ENCODE measurements at regions not wholly inside any gene's neighbourhood (a gene's known extent, or its start where the extent isn't known, plus 50 kb on each side); places are given as distances from the start of the nearest gene placed in this dataset.
"Not testable (repeated sequence)": the region's sequence is repeated elsewhere in the genome, so short reads cannot be mapped to it uniquely, and the experiment has no call there.

DNA sequence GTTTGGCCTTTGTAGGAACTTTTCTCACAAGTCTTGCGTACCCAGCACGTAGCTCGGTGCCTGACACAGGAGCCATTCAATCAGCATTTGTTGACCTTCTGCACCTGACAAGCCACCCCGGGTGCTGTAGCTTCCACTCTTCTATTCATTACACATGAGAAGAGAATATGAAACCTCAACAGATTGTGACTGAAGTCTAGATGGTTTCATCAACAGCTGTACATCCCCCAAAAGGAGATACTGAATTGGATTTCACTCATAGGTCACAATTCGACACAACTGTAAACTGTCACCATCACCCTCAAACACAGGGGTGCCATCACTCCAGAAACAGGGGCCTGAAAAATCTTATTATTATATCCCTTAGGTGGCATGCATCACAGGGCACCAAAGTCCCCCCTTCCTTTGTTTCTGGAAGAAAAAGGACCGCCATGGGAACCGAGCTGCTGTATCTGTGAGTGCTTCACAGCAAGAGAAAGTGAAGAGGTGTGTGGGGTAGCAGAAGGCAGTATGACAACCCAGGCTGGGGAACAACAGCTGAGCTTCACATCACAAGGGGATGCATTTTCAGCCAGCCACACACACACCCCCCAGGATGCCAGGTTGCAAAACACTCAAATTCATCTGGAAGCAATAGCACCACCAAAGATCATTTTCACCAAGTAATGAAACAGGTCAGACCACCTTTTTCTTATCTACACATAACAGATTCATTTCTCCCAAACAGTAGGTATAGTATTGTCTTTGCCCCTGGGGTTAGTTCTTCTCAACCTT, 225.7 kb downstream of the TOMM20 start:
- no peak for DNase-seq (ENCODE audit: low spot score)

DNA sequence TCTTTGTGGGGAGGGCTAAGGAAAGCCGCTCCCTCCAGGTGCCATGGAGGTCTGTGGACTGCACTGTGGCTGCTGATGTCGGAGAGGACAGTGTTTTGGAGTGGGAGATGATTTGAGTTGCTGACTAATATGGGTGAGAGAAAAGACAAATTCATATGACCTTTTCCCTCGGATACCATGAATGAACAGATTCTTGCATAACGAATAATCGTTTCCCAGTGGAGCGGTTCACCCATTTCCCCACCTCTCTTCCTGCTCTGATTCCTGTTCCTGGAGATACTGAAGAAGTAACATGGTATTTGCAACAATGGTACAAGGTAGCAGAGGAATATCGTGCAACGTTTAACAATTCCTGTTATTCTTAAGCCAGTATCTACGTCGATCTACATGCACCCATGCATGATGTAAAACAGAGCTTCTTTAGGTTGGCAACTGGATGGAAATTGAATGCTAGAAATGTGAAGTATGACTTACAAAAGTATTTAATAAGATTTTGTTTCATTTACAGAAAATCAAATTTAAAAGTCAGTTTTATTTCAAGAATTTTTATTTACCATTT, 227.1 kb downstream of the TOMM20 start:
- peak; percentile 56 for DNase-seq (ENCODE audit: low spot score)

DNA sequence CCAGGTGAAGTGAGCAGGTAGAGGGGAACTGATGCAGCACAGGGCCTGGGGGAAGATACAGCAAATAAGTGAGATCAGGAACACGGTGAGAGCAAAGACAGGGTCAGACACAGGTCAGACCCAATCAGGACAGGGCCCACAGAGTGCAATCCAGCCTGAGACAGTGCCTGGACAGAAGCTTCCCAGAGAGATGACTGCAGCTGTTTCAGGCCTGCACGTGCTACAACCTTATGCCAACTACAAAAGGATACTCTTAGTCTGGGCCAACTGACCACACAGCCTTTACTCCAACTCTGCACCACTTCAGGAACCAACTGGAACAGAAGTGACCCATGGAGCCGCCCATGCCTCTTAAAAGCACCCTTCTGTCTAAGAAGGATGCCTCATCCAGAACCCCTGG, 228.0 kb downstream of the TOMM20 start:
- DNase-seq (ENCODE audit: low spot score), result no peak

DNA sequence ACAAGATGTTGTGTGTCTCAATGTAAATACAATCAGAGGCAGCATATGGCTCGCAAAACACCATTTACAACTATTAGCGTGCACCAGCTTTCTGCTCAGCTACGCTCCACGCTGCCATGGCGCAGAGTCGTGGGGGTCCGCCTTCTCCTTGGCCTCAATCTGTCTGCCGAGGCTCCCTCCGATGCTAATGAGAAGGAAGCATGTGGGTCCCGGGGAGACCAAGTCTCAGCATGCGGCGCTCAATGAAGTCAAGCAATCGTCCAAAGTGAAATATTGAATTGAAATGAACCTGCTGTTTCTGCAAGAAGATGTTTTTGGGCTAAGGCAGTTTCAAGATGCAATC, 228.9 kb downstream of the TOMM20 start:
- DNase-seq (ENCODE audit: low spot score), result no peak

GRCh38 chr1:234899041-234899729, 229.5 kb downstream of the TOMM20 start:
- DNase-seq (ENCODE audit: low spot score), result peak; percentile 73

DNA sequence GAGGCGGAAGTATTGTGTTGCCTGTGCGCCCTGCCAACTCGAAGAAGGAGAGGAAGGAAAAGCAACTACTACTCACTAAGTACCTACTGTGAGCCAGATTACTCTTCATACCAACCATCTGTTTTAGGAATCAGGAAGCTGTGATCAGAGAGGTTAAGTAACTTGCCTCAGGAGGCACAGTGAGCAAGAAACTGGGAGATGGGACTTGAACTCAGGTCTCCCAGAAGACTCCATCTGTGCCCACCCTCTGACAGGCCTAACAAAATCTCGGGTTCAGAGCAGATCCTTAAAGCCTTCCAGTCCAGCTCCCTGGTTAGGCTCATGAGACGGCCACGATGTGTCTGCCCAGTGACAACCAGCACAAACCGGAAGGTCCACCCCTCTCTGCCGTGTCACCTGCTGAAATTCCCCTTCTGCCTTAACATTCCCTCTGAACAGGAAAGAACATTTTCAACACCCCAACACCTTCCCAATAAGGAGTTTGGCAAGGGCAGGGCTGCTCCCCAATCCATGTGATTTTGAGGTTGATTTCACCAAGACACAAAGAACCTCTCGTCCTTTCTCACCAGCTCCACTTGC, 230.1 kb downstream of the TOMM20 start:
- DNase-seq (ENCODE audit: low spot score), result no peak

GRCh38 chr1:234897754-234898454, 230.7 kb downstream of the TOMM20 start:
- DNase-seq (ENCODE audit: low spot score), result no peak

DNA sequence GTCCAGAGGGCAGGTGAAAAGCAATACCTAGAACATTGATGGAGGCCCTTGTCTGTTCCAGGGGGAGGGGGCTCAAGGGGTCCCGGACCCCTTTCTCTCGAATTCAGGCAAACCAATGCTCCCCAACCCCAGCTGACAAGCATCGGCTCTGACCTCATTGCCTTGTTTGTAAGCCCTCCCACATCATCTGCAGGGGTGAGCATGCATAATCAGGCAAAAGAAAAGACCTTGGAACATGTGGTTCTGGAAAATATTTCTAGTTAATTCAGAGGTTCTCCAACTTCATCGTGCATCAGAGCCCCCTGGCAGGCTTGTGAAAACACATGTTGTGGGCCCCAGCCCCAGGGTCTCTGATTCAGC, 231.3 kb downstream of the TOMM20 start:
- DNase-seq (ENCODE audit: low spot score), result no peak

- DNase-seq (ENCODE audit: low spot score), result no peak
Observed at GRCh38 chr1:234896477-234897389, 231.9 kb downstream of the TOMM20 start.

DNA sequence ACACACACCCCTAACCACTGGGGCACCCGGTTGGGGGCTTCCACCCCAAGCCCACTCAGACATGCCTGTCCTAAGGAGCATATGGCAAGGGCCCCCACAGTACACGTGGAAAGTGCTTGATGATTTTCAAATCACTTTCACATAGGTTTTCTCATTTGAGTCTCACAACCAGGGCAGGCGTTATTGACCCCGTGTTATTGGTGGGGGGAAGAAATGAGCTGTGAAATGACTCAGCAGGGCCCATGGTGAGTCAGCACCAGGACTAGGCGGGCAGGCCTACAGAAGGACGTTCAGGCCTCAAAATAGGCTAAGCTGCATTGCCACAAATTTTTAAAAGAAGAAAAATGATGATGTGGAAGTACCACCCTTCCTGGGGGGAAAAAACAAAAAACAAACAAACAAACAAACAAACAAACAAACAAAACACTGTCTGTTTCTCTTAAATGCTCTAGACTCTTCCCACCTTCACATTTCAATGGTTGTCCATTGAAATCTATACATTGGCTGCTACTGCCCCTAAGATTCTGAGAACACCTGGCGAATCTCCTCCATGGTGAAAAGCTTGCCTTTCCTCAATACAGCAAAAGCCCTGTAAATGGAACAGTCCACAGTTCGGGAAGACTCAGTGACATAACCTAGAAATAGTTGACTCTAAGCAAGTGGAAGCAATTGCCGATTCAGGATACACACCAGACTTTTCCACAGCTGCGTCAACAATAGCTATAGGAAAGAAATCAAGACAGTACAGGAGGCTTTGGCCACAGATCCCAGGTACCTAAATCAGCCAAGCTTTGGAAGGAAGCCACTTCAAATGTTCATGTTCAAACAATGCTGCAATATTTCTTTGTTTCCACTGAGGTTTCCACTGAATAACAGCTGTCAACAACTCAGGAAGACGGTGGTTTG, 234.7 kb downstream of the TOMM20 start:
- DNase-seq (ENCODE audit: low spot score), result no peak

- DNase-seq (ENCODE audit: low spot score), result no peak
Observed at GRCh38 chr1:234893359-234893724, 235.3 kb downstream of the TOMM20 start.

- no peak for DNase-seq (ENCODE audit: low spot score)
Observed at GRCh38 chr1:234892642-234893041, 236.0 kb downstream of the TOMM20 start.

DNA sequence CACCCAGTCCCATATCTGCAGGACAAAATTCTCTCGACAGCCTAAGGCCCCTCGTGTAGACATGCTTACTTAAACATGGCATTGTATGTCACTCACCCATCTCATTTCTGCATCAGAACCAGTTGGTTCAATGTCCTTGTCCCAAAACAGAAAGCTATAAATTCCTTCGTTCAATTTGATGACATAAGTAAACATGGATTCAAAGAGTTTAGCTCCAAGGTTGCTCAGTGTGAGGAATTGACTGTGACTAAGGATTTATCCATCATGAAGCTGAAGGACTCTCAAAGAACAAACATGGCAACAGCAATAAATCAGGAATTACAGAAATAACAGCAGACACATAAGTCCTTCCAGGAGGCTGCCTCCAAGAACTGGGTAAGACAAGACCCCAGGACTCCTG, 237.2 kb downstream of the TOMM20 start:
- no peak for DNase-seq (ENCODE audit: low spot score)

DNA sequence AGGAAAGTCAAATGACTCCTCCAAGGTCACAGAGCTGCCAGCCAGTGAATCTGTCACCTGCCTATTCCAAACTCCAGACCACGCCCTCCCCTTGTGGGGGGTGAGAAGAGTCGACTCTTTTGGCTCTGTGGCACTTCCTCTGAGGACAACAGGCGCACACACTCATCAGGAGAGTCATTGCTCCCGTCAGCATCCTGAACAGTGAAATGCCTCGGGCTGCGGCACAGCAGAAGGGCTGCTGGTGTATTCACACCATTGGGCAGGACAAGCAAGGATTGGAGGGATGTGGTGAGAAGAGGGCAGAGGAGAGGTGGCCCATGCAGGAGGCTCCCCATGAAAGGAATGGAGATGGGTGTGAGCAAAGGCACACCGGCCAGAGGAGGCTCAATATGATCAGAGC, 239.0 kb downstream of the TOMM20 start:
- DNase-seq (ENCODE audit: low spot score), result no peak

DNA sequence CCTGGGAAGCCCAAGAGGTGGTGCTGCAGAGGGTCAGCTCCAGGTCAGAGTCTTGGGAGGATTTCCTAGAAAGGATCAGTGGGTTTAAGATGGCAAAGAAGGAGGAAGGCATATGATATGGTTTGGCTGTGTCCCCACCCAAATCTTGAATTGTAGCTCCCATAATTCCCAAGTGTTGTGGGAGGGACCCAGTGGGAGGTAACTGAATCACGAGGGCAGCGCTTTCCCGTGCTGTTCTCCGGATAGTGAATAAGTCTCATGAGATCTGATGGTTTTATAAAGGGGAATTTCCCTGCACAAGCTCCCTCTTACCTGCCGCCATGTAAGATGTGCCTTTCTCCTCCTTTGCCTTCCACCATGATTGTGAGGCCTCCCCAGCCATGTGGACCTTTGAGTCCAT, 240.4 kb downstream of the TOMM20 start:
- not testable (repeated sequence) for DNase-seq (ENCODE audit: low spot score)

DNA sequence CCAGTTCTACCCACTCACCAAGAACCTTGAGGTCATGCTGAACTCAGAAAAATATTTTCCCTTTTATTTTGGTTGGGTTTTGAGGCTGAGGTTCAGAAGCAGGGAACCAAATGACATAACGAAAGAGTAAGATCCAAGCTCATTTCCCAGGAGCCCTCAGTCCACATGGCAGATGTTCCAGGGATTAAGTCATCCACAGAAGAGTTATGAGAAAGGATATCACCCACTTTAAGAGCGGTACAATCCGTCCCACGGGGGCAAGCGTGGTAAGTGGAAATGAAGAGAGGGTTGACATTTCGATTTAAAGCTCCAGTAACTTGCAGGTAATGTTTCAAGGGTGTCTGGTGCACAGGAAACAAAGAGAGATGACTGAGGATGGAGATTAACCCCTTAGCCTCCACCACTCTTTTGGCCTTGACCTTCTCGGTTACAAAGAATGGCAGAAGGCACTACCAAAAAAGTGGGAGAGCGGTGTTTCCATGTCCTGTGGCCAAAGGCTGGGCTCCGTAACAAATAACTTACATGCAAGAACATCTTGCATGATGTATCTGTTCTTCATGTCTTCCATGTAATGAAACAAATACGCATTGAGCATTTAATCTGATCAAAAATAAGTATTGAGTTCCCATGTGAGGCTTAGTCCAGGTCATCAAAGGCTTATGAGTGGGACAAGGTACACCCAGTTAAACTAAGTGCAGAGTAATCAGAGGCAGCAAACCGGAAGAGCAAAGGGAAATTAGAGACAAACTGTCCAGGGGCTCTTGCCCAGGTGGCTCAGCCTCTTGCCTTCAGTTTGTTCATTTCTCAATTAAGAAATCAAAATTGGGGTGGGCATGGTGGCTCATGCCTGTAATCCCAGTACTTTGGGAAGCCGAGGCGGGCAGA, 241.4 kb downstream of the TOMM20 start:
- DNase-seq (ENCODE audit: low spot score), result no peak

DNA sequence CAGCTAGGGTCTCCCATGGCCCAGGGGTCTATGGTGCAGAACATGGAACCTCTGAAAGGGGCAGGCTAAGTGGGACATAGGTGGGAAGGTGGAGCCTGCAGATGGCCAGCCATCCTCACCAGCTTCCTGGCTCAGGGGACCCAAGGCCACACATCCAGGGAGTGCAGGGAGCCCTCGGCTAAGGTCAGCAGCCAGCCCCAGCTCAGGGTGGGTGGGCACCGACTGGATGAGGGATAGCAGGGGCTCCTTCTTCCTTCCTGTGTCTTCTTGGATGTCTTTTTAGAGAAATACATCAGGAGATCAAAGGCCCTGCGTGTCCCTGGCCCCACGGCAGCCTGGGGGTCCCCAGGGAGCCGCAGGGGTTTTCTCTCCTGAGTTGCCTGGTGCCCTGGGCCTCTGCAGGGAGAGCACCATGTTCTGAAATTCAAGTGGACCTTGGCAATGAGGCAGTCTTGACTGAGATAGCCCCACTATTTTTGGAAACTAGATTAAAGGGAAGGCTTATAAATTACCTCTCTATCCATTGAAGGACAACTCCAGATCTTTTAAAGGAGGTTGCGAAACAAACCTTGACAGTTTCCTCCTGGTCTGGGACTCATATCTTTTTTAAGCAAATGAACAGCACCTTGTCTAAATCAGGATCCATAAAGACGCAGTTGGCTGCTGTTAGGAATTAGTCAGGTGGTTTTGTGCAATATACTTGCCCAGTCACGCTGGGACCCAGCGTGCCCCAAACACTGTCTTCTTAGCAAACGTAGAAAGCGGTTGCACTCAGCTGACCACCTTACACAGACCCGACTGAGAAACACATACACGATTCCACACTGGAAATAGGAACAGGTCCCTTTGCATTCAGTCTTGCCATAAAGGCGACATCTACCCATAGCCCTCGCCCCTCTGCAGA, 242.3 kb downstream of the TOMM20 start:
- no peak for DNase-seq (ENCODE audit: low spot score)

- DNase-seq (ENCODE audit: low spot score), result no peak
Observed at GRCh38 chr1:234885601-234886000, 243.0 kb downstream of the TOMM20 start.

Data from A172 (cell line).